ENCODE measurements at regions not wholly inside any gene's neighbourhood (a gene's known extent, or its start where the extent isn't known, plus 50 kb on each side); places are given as distances from the start of the nearest gene placed in this dataset.

DNA sequence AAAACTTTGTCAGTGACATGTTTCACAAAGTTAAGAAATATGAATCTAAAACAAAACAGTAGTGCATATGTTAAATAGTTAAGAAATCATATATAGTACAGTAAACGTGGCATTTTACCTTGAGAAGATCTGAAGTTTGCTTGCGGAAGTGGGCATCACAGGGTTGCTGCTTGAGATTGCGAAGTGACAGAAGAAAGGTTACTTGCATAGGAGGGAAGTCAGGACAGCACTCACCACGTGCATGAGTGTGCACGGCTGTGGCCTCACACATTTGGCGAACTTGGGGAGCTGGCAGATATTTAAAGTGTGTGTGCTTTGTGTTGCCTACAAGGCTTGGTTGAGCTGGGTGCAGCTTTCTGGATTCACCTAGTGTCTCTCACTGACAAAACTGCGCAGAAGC, 431.5 kb upstream of the ARID1B start:
- H3K9me3 Mint-ChIP-seq: no peaks in the 10 kb centered on the region
- H3K36me3 Mint-ChIP-seq (ENCODE audit: low read depth): no peaks in the 10 kb centered on the region
- H3K4me1 Mint-ChIP-seq: no peaks in the 10 kb centered on the region
- TF ChIP-seq, protein P1, sequence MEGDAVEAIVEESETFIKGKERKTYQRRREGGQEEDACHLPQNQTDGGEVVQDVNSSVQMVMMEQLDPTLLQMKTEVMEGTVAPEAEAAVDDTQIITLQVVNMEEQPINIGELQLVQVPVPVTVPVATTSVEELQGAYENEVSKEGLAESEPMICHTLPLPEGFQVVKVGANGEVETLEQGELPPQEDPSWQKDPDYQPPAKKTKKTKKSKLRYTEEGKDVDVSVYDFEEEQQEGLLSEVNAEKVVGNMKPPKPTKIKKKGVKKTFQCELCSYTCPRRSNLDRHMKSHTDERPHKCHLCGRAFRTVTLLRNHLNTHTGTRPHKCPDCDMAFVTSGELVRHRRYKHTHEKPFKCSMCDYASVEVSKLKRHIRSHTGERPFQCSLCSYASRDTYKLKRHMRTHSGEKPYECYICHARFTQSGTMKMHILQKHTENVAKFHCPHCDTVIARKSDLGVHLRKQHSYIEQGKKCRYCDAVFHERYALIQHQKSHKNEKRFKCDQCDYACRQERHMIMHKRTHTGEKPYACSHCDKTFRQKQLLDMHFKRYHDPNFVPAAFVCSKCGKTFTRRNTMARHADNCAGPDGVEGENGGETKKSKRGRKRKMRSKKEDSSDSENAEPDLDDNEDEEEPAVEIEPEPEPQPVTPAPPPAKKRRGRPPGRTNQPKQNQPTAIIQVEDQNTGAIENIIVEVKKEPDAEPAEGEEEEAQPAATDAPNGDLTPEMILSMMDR (IDR thresholded peaks at IDR 0.05; ENCODE audit: unreplicated experiment in 3 of 3): no peak
- no peaks in the 10 kb centered on the region for H3K27me3 Mint-ChIP-seq (ENCODE audit: low read depth)
- H3K4me3 Mint-ChIP-seq: no peak overlapping the region
- no peak overlapping the region for H3K27ac Mint-ChIP-seq

DNA sequence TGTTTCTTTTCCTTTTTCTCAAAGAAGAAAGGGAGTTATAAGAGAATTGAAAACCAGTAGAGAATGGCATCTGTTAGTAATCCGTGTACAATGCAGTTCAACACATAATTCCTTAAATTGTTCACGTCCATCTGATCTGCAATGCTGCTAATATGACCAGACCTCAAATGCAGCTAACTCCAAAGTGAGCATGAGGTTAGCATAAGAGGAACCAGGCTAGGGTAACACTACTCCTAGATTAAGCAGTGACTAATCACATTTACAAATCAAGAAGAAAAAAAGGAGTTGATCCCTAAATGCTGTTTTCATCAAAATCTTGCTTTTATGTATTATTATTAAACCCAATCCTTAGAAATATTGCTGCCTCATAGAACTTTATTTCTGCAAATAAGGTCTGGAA, 432.7 kb upstream of the ARID1B start:
- Mint-ChIP-seq H3K4me3 (no peak overlapping the region), H3K36me3 (ENCODE audit: low read depth) (no peaks in the 10 kb centered on the region), H3K4me1 (no peaks in the 10 kb centered on the region), H3K9me3 (no peaks in the 10 kb centered on the region), H3K27me3 (ENCODE audit: low read depth) (no peaks in the 10 kb centered on the region), H3K27ac (no peak overlapping the region)
- TF ChIP-seq, protein P1 (IDR thresholded peaks at IDR 0.05; ENCODE audit: unreplicated experiment in 3 of 3): no peak

DNA sequence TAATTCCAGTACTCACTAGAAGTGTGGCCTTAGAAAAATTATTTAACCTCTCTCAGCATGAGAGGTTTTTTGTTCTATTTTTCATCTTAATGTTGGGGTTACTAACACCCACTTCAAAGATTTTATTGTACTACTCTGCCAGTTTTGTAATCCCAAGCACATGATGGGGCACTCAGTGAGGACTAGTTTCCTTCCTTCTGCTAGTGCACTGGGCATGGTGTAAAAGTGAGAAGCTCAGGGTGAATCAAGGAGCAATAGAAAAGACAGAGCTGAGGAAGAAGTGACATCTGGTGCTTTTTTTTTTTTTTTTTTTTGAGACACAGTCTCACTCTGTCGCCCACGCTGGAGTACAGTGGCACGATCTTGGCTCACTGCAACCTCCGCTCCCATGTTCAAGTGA, 439.4 kb upstream of the ARID1B start:
- H3K4me1 Mint-ChIP-seq: no peaks in the 10 kb centered on the region
- peaks cover 6% of the 10 kb centered on the region for H3K36me3 Mint-ChIP-seq (ENCODE audit: low read depth)
- H3K9me3 Mint-ChIP-seq: peaks cover 6% of the 10 kb centered on the region
- no peaks in the 10 kb centered on the region for H3K27me3 Mint-ChIP-seq (ENCODE audit: low read depth)
- TF ChIP-seq, protein P1 (IDR thresholded peaks at IDR 0.05; ENCODE audit: unreplicated experiment in 3 of 3): no peak
- H3K27ac Mint-ChIP-seq: no peak overlapping the region
- no peak overlapping the region for H3K4me3 Mint-ChIP-seq

DNA sequence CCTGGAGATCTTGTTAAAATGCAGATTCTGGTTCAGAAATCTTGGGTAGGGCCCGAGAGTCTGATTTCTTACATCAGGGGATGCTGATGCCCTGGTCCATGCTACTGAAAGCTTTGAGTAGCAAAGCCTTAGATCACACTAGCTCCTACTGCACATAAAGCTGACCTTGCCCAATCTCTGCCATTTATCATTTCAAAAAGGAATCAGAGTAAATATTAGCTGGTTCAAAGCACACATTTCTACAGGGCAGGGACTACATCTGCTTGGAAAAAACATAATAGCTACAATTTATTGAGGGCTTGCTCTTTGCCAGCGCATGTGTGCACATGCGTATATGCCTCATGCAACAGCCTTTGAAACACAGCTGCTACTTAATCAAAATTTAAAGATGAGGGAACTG, 440.4 kb upstream of the ARID1B start:
- H3K27me3 Mint-ChIP-seq (ENCODE audit: low read depth): no peaks in the 10 kb centered on the region
- H3K4me3 Mint-ChIP-seq: no peak overlapping the region
- H3K9me3 Mint-ChIP-seq: peaks cover 11% of the 10 kb centered on the region
- peaks cover 8% of the 10 kb centered on the region for H3K36me3 Mint-ChIP-seq (ENCODE audit: low read depth)
- TF ChIP-seq, protein P1 (IDR thresholded peaks at IDR 0.05; ENCODE audit: unreplicated experiment in 3 of 3): no peak
- no peak overlapping the region for H3K27ac Mint-ChIP-seq
- H3K4me1 Mint-ChIP-seq: no peaks in the 10 kb centered on the region

DNA sequence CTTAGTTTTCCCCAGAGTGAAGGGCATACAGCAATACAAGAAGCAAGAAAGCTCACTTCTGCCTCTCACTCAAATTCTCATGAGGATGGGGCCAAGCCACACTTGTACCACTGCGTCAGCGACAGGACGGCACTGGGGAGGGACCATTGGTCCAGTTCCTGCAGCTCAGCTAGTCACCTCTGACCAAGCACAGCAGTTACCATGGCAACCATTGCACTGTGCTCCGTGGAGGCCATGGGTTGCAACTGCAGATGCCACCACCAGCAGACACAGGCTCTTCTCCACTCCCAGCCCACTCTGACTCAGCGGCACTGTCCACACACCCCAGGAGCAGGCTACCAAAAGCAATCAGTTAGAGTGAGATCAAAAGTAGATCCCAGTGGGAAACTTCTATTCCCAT, 441.1 kb upstream of the ARID1B start:
- no peaks in the 10 kb centered on the region for H3K4me1 Mint-ChIP-seq
- no peak overlapping the region for H3K27ac Mint-ChIP-seq
- TF ChIP-seq, protein P1 (IDR thresholded peaks at IDR 0.05; ENCODE audit: unreplicated experiment in 3 of 3): no peak
- H3K27me3 Mint-ChIP-seq (ENCODE audit: low read depth): no peaks in the 10 kb centered on the region
- peaks cover 15% of the 10 kb centered on the region for H3K36me3 Mint-ChIP-seq (ENCODE audit: low read depth)
- no peak overlapping the region for H3K4me3 Mint-ChIP-seq
- H3K9me3 Mint-ChIP-seq: peaks cover 17% of the 10 kb centered on the region

DNA sequence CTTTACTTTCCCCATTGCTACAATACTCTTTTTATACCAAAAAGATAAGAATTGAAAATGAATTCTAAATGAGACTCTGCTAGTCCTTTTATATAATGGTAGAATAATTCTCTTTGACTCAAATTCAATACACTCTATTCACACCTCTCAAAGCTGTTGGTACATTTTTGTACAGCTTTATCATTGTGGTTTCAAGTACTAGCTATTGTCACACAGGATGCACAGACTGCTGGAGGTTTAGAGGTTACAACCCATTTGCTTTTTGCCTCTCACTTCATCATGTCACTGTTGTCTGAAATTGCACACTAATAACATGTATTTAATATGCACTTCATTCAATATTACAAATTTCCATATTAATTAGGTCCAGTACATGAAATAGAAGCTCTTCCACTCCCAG, 442.2 kb upstream of the ARID1B start:
- peaks cover 21% of the 10 kb centered on the region for H3K9me3 Mint-ChIP-seq
- no peaks in the 10 kb centered on the region for H3K4me1 Mint-ChIP-seq

More for the DNA sequence above, 442.2 kb upstream of the ARID1B start:
- H3K4me3 Mint-ChIP-seq: no peak overlapping the region
- no peaks in the 10 kb centered on the region for H3K27me3 Mint-ChIP-seq (ENCODE audit: low read depth)
- TF ChIP-seq, protein P1 (IDR thresholded peaks at IDR 0.05; ENCODE audit: unreplicated experiment in 3 of 3): no peak
- peaks cover 17% of the 10 kb centered on the region for H3K36me3 Mint-ChIP-seq (ENCODE audit: low read depth)
- no peak overlapping the region for H3K27ac Mint-ChIP-seq
